Colon (tissue), 2 donors: ENCODE measurements at regions not wholly inside any gene's neighbourhood (a gene's known extent, or its start where the extent isn't known, plus 50 kb on each side); places are given as distances from the start of the nearest gene placed in this dataset.

ENCODE experiments used
- FAIRE-seq: peaks from 2 replicates; lab custom pipeline; 2012; peaks lifted over from hg19 to GRCh38; lab: Jason Lieb, UNC
- donor health status: control.
- donor health status: control.

DNA sequence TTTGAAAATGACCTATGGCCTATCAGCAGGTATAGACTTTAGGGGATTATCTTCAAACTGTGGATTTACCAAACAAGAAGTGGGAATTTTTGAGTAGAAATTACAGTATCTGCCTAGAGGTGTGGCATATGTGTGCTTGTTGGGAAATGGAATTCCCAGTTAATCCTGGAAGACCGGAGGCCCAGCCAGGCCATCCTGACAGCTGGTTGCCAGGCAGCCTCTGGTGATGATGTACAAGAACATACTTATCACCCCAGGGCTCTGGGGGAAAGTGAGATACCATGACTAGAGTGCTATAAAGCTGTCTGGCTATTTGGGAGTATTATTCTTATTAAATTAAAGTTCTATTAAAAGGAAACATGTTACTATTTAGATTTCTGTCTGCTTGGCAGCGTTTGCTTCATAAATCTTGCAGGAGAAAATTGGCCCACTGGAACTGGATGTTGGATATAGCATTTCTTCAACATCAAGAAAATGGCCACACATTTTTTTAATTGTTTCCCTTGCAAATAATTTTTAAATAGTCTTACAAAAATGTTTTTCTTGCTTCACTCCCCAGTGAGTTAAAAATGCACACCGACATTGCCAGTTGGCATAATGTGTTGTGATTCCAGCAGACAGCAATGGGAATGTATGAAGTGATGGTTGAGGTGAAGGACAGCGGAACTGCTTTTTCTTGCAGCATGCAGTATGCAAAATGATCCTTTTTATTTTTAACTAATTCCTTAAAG, 187.8 kb downstream of the MYLK4 start:
- no peak for FAIRE-seq

DNA sequence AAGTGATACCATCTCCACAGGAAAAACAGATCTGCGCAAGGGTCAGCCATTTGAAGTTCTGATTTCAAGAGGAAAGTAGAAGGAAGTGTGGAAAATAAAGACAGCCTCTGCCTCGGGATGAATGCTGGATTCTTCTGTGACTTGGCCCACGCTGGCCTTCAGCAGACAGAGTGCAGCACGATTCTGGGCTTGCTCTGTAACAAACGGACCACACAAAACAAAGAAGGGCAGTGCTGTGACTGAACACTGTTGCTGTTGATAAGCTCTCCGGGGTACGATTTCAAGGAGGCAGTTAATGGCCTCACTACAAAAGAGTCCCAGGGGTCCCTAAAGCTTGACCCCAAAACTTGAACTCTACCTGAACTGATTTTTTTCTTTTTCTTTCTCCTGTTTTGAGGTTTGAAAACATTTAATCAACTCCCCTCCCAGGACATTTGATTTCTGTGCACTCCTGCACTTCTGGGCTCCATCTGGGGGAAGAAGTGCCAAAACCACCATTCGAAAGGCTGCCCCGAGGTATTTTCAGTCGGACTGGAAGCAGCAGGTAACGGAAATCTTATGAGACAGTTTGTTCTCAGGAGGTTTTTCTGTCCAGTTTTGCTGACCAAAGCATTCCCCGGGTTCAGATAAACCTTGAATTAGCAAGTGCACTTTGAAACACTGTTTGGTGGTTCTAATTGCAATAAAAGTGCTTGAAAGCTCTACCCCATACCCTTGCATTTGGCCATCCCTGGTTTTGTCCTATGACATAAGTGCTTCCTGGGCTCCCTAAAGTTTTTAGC, 189.6 kb downstream of the MYLK4 start:
- FAIRE-seq: no peak

DNA sequence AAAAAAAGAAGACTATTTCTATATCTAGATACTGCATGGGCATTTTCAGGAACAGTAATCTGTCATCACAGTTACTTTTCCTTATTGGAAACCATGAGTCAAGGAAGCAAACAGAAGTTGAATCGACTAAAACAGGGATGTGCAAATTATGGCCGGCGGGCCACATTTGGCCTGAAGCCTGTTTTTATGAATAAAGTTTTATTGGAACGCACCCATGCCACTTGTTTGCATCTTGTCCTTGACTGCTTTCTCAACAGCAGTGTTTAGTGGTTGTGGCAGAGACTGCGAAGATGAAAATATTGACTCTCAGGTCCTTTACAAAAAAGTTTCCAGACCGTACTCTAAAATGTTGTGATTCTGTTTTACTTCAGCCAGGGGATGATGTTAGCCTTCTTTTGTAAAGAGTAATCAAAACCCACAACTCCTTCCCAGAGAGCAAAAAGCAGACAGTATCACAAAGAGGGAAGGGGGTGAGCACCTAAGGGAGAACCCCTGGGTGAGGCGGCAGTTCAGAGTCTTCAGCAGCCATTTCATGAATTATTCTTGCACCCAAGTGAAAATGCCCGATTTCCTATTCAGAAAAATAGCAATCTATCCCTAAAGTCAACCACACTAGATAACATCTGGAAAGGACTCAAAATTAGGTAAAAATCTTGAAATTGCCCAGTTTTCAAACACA, 190.4 kb downstream of the MYLK4 start:
- FAIRE-seq: no peak

DNA sequence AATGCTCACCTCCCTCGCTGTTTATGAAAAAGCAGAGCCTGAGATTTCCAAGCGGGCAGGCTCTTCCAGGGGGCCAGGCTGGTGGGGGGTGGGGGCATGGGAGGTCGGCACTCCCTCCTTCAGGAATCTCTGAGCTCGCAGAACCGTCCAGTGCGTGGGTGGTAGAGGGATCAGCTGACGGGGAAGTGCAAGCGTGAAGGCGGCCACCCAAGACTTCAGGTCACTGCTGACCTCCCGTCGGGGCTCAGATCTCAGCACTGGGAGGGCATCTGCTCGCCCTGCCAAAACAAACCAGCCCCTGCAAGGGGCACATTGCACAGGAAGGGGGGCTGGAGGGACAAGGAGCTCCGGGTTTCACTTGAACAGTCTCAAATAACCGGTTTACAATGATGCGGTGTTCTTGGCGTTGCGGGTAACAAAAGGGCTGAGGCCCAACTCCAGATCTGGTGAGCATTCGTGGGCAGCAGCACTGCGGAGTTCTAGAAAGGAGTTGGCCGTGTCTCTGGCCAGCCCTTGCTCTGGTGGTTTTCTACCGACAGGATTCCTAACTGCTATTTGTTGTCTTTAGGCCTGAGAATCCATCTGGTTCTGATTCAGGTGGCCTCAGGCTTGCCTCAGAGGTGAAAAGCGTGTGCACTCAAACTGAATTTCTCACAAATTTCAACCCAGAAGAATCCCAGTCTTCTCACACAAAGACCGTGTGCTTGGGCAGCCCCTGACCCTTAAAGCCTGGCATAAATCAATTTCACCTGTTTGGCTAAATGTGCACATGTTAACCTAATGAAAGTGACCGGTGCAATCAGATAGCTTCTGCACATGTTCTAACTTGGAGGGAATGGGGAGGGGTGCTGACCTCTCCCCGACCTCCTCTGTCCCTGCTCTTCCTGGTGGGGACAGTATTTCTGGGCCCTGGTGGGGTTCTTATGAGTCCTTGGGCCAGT, 191.6 kb downstream of the MYLK4 start:
- no peak for FAIRE-seq

DNA sequence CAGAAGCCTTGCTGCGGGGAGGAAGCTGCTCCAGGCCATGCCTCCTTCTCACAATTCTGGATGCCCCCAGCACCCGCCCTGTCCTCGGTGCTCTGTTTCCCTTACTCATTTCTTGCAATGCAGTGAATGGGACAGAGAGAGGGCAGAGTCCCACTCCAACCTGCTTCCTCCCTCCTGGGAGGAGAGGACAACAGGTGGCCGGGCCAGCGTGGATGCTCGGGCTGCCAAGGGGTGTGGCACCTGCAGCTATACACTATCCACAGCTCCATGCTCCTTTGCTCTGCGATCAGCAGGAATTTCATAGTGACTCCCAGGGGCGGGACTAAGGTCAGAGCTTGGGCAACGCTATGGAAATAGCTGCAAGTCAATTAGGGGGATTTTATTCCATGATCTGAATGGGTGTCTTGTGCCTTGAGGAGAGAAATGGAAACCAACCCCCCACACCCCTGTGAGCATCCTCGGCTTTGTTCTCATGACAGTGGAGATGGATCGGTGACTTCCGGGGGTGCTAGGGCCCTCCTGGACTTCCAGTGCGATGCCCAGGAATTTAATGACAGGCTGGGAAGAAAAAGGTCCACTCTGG, 192.5 kb downstream of the MYLK4 start:
- no peak for FAIRE-seq

DNA sequence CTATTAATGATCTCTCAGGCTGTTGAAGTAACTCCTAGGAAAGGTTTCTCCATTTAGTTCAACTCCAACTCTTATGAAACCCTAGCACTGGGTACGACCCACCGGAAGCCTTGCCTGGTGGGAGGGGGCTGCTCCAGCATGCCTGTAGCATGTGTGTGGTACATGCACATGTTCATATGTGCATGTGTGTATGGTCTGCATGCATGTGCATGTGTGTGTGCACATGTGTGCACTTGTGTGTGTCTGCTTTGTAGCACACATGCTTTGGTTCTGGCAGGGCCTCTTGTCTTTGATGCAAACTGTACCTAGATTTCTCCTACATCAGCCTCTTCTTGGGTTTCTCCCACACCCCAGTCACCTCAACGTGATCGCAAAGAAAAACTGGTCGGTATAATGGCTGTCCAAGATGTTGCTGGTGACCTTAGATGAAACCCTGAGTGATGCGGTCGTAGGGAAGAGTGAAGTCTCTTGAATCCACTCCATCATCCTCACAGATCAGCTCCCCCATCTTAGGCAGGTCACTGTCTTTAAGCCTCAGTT, 193.5 kb downstream of the MYLK4 start:
- FAIRE-seq: no peak

DNA sequence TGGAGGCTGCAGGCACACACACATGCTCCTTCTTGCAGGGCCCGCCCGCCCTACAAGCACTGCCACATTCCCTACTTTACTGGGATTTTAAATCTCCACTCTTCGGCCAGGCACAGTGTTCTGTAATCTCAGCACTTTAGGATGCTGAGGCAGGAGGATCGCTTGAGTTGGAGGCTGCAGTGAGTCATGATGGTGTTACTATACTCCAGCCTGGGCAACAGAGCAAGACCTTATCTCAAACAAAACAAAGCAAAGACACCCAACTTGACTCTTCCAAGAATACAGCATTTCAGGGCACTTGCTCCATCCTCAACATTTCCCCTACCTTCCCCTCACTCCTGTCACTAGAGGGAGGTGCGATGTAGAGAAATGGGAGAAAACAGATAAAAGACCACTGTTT, 194.0 kb downstream of the MYLK4 start:
- FAIRE-seq: no peak

DNA sequence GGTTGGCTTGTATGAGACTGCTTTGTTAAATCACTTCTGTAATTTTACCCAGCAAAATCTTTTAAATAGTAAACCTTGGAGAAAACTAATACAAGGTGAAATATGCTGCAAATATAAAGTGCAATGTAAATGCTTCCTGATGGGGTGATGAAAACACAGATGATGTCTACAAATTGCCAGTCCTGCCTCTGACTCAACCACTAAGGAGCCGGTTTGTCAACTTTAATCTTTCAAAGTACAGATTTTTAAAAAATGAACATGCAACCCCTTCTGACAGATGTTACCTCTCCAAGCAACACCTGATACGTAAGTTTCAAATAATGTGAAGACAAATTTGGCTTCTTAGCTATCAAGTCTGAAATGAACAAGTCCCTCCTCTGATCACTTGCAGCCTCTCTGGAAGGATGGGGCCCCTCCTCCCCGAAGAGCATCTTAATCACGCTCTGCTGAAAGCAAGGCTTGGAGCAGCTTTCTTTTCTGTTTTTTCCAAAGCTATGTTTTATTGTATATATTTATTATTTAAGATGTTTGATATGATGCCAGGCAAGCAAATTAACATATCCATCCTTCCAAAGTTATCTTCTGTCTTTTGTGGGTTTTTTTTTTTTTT, 196.0 kb downstream of the MYLK4 start:
- no peak for FAIRE-seq

DNA sequence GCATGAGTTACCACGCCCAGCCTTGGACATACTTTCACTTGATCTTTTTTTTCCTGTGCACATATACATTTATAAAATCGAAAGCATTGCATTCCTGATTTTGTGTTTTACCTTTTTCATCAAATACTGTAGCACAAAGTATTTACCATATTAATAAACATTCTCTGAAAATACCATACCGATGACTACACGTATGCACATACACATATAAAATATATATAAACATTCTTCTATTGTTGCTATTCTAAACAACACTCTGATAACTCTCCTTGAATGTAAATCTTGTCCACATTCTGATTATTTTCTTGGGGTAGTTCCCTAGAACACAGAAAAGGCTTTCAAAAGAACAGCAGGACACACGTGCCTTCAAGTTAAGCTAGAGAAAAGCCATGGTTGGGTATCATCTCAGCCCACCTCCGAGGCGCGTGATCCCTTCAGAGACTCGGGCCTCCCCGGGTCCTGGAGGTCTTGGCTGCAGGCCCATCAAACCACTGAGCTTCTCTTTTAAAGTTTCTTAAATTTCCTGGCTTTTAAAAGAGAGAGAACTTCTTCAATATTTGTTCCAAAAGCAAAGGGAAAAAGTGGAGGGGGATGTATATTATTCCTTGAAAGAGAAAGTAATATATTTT, 198.1 kb downstream of the MYLK4 start:
- no peak for FAIRE-seq

DNA sequence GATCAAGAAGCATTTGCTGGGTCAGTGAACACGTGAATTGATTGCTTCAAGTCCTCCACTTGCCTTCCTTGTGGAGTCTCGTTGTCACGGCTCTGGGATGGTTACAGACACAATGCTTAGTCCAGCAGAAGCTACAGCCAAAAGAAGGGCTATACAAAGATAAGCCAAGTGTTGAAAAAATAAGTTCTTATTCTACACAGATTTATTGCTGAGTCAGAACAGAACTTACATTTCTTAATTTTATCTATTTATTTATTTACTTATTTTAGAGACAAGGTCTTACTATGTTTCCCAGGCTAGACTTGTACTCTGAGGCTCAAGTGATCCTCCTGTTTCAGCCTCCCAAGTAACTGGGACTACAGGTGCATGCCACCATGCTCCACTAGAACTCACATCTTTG, 199.0 kb downstream of the MYLK4 start:
- no peak for FAIRE-seq

DNA sequence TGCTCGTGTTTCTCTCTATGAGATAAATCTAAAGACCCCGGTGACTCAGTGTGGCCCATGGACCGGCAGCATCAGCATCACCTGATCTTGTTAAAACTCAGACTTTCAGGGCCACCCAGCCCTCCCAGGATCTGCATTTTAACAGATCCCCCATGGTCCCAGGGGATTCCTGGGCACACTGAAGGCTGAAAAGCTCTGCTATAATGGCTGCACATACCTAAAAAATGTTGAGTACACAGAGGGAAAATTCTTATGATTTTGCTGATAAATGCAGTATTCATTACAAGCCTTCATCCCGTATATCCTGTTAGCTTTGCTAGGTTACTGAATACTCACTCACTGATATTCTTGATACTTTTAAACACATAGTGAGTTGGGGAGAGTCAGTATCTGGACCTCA, 200.5 kb downstream of the MYLK4 start:
- FAIRE-seq: no peak

DNA sequence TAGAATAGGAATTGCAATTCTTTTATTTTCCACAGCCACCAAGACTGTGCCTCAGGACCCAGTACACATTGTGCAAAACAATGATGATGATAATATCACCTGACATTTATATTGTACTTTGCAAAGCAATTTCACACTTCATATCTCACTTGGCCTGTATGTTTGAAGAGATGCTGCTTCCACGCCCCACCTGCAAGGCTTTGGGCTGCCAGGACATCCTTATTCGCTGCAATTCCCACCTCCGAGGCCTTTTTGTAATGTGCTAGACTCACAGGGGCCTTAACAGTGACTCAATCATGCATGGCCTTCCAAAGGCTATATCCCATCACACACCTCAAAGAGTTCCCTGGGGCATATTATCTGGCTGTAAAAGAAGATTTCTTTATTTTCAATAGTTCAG, 200.9 kb downstream of the MYLK4 start:
- no peak for FAIRE-seq

DNA sequence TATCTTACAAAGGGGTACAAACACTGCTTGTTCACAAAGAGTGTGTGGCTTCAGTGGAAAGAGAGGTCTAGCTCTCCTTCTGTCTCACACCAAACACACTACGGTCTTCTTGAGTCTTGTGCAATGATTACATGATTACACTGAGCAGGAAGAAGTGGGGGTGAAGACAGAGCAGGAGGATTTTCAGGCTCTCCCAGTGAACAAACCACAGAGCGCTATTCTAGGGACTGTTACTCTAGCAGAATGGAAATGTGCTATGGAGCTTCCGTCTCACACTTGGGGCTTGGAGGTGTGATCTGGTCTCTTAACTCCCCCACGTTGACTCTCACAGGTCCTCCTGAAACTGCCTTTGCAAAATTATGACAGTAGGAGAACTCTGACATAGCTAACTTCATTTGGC, 203.4 kb downstream of the MYLK4 start:
- FAIRE-seq: no peak

DNA sequence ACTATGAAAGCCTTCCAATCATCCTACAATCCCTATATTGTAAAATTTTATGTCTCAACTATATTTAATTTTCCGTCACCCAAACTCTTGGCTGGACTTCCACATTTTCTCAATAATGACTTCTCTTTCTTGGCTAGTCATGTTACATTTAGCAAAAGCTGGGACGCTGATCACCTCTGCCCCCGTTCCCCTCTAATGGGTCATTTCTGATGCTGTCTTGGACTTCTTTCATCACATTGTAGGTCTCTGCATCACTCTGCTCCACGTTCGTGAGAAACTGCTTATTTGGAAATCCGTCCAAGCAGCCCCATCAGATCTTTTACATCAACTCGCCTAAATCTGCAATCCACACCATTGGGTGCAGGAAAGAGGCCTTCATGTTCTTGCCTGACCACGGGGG, 203.8 kb downstream of the MYLK4 start:
- FAIRE-seq: no peak

DNA sequence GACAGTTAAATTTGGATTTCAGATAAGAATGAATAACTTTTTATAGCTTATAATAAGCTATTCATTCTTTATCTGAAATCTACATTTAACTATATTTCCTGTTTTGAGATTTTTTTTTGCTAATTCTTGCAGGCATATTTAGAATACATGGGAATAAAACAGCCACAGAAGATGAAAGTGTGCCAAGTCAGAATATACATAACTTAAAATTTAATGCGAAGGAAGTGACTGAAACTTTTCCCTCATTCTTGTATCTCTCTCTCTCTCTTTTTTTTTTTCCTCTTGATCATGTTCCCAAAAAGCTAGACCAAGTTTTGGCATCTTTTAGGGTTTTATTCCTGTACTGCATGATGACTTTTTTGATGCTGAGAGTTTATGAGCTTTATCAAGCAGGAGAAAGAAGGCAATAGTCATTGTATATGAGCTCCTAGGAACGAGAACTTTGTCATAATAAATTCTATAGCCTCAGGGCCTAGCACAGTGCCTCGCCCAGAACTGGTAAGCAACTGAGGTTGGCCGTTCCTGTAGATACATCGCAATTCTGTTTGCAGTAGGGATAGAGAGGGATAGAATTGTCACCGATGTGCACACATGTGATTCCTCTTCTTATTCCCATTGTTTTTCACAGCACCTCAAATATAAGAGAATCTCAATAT, 205.2 kb downstream of the MYLK4 start:
- no peak for FAIRE-seq

DNA sequence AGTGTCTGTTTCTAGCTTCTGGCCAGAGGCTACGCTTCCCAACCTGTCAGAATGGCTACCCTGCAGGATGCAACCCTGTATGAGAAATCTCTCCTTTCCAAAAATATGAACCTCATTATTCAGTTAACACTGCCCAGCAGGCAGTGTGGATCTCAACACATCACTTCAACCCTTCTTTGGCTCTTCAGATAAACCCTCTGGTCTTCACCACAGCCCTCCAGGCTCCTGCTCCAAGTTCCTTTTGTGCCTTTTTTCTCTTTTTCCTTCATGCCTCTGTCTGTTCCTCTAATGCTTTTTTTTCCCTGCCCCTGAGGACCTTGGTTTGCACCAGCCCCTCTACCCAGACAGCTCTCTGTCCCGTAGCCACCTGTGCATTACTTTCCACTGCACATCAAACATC, 207.4 kb downstream of the MYLK4 start:
- FAIRE-seq: no peak

DNA sequence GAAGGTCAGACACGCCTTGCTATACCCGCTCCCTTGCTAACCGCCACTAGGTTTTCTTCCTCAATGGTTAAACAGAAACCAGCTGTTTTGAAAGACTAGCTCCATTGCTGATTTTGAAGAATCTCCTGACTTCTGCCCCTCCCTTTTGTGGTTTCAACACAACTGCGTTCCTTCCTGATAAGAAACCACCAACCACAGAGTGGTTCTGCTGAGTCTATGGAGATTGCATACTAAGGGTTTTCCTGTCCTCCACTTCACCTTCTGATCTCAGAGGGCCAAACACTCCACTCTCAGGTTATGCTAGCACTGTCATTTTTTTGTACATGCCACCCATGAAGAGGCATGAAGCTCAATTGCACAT, 207.9 kb downstream of the MYLK4 start:
- no peak for FAIRE-seq

DNA sequence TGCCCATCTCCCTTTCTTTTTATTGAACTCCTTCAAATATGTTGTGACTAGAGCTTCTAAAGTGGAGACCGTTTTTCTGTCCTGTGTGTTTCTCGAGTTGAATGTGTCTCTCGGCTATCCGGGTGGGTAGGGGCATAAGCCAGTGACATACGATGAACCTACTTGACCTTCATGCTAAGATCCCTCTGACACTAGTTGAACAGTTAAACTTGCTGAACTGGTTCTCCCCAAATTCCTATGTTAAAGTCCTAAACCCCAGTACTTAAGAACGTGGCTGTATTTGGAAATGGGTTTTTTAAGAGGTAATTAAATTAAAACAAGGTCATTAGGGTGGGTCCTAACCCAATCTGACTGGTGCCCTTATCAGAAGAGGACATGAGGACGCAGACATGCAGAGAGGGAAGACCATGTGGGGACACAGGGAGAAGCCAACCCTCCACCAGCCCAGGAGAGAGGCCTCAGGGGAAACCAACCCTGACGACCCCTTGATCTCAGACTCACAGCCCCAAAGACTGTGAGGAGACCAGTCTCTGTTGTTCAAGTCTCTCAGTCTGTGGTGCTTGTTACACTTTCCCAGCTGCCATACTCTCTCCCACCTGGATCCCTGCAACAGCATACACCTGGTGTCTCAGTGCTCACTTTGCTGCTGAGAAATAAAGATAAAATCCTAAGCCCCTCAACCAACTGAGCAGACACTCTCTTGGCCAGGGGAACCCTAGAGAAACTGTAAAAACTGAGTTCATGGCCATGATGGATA, 208.4 kb downstream of the MYLK4 start:
- FAIRE-seq: no peak

DNA sequence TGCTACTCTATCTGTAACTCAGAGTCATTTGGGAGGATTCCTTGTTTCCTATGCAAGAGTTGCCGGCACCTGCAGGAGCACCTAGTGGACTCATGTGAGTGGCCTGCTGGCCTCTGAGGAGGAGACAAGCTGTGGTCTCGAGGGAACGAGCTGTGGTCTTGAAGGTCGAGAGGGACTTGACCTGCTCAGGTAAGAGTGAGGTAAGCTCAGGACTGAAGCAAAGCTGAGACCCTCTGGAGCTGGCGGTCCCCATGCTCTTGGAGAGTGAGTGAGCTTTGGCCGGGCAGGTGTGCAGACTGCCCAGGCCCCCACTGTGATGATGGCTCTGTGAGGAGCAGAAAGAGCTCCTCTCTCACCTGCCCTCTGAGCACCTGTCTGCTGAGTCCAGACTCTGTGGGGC, 214.3 kb downstream of the MYLK4 start:
- no peak for FAIRE-seq
